ENCODE measurements at regions not wholly inside any gene's neighbourhood (a gene's known extent, or its start where the extent isn't known, plus 50 kb on each side); places are given as distances from the start of the nearest gene placed in this dataset.
"Not testable (repeated sequence)": the region's sequence is repeated elsewhere in the genome, so short reads cannot be mapped to it uniquely, and the experiment has no call there.

DNA sequence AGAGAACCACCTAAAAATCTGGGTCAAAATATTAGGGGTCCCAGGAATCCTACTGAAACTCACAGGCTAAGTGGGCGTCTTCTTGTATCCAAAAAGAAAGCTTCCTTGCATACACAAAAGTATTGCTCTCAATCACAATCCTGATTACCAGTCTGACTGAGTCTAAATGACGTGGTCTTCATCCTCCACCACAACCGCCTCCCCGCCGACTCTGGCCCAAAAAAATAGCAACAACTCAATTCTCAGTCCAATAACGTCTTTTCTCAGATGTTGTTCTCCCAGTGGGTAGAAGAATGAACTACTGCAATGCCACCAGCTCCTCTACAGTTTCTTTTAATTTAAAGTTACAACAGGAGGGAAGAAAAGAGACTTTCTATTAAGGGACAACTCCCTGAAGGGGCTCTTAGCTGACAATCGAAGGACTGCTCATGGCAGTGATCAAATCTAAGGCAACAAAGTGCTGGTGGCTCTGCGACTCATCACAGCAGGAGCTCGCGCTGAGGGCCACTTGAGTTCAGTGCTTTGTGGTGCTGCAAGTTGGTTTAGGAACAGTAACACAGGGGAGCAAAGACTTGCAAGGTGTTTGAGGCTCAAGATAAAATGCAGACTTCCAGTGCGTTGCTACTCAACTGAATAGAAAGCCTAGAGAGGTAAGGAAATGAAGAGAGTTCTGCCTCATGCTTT, 394.1 kb downstream of the BCAT1 start:
- DNase-seq: no peak

DNA sequence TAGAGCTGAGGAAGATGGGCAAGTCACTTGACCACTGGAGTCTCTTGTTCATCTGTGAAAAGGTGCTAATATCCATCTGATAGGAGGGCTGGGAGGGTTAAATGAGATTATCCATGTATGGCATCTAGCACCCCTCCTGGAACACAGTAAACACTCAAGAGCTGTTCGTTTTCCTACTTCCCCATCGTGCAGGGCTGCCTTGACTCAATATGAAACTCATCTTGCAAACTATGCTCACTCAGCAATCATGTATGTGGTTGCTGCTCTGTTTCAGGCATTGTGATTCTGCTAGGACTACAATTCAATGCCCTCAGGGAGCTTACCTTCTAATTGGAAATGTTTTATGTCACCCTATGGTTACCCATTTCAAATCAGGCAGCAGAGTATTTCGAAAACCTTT, 395.6 kb downstream of the BCAT1 start:
- no peak for DNase-seq

DNA sequence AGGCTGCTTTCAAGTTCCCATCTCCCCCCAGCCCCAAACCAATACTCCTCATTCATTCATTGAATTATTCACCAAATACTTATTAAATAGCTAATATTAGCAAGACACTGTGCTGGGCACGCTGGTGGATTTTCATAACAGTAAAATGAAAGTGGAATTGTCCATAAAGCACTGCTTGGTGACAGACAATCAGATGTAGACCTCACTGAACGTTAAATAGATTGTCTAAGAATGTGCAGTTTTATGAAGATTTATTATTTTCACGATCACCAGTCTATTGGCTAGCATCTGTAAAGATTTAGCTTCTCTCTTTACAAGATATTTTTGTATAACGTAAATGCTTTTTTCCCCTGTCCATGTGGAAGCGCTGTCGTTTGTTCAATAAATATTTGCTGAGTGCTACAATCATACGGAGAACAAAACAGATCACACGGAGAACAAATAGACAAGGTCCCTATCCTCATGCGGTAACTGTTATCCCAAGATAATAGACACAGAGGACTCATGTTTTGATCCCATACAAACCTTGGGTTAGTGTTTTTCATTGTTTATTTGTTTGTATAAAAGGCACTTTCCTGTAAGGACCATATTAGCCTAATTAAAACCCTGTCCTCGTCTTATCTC, 397.6 kb downstream of the BCAT1 start:
- no peak for DNase-seq

DNA sequence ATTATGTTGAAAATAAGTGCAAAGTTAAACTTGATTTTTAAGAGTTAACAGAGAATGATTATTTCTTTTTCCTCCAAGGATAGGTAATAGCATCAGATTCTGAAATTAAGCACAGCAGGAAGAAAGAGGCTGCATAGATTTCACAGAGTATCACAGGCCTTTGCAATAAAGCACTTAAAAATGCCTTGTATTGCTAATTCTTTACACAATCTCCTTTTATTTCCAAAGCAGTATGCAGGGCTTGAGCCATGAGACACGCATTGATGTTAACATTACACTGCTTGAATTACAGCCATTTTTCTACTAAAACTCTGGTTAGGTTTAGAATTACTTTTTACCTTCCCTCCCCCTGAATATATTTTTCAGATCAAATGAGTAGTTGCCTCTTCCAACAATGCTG, 398.3 kb downstream of the BCAT1 start:
- no peak for DNase-seq

DNA sequence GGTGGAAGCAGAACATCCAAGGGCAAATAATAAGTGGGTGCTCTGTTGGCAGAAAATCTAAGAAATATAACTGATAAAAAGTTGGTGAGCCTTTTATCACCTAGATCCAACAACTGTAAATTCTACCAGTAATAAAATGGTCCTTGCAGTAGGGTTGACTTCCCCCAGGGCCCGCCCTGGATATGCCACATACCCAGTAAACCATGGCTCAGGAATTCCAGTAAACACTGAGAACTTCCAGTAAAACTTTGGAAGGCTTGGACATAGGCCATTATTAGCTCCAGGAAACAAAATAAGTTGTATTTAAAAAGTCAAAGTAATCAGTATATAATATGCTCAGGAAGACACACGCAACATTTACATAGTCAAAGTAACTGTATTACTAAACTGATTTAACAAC, 402.2 kb downstream of the BCAT1 start:
- DNase-seq: no peak

DNA sequence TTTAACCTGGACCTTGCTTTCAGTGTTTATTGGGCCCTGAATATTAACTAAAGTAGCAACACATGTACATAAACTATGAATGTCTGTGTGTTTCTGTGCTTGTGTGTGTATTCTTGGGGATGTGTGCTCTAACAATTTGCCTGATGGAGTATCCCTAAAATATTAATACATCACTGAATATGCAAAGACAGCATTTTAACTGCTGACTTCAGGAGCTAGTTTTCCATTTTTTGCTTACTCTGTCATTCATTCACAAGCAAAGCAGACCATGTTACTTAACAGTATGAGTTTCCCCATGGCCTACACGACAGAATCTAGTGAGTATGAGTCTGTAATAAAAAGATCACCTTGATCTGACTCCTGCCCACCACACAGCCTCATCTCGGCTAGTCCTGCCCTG, 402.8 kb downstream of the BCAT1 start:
- no peak for DNase-seq

DNA sequence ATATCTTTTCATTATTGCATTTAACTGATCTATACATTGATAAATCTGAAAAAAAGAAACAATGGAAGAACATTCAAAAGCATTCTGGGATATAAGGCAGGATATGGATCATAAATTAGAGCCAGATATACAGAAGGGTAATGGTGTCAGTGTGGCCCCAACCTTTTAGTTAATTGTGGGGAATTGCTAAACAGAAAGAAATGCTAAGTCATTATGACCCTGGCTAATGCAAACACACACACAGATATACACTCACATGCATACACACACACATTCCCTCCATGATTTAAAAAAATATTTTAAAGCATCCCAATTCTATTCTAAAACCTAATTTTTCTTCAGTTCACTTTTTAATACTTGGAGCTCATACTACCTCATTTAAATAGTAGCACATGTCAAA, 404.5 kb downstream of the BCAT1 start:
- DNase-seq: no peak

DNA sequence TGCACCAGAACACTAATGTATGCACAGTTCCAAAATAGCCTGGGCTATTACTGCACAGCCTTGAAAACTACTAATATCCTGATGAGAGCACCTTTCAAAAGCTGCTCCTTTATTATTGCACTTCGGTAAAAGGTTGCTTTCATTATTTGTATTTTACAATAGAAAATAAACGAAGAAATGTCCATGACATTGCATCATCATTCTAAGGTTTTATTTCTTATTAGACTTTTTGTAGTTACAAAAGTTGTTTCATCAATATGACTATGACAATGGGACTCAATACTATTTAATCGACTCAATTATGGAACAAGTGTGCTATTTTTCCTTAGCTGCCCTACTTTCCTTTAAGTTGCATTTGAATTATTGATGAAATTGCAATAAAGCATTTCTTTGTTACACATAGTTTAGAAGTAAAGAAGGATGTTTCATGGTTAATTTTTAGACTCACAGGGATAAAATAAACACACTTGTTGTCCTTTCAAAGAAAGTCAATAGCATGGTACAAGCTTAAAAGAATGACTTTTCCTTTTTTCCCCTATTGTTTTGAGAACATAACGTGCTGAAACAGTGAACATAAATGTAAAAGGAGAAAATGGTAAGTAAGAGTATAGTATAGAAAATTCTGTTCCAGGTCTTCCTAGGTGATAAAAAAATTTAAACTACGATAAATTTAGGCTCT, 407.6 kb downstream of the BCAT1 start:
- no peak for DNase-seq

DNA sequence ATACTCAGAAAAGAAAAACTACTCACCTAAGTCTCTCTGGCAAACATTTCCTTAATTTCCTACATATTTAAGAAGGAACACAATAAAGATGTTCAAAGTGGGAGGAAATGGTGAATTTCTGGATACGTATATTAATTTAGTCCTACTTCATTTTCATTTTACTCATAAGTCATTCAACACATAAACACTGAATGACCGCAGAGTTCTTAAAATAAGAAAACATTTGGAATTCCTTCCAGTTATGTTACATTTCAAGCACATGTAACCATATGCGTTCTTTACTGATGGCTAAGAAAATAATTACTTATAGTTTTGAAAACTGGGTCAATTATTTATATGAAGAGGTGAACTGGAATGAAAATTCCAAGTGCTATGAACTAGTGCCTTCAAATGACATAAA, 409.3 kb downstream of the BCAT1 start:
- DNase-seq: no peak

DNA sequence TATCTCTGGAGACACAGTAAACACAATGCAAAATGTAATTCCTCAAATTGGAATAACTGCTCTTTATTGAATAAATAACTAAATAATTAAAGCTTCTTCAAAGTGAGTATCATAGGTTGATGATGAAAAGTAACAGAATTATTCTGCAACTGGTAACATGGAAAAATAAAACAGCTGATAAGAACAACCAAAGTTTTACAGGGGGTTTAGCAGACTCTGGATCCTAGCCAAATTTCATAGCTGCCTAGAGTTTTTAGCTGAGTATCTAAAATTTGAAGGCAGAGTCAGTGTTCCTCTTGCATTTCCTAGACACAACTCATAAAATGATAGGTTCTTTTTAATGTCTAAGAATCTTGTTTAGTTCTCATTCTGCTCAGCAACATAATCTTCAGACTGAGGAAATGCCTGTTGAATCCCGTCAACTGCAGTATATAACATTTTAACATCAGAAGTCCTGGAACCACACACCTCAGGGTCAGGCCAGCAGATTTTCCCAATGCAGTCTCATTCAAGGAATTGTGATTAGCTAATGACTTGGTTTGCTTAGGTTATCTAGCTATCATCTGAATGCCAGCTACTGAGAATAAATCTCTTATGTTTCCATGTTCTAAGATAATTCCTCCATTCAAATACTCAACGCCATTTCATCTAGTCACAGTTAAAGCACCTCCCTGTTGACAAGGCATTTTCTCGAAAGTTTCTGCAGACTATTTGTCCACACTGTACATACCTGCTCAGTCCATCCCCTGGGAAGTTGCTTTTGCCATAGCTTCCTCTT, 411.6 kb downstream of the BCAT1 start:
- no peak for DNase-seq

DNA sequence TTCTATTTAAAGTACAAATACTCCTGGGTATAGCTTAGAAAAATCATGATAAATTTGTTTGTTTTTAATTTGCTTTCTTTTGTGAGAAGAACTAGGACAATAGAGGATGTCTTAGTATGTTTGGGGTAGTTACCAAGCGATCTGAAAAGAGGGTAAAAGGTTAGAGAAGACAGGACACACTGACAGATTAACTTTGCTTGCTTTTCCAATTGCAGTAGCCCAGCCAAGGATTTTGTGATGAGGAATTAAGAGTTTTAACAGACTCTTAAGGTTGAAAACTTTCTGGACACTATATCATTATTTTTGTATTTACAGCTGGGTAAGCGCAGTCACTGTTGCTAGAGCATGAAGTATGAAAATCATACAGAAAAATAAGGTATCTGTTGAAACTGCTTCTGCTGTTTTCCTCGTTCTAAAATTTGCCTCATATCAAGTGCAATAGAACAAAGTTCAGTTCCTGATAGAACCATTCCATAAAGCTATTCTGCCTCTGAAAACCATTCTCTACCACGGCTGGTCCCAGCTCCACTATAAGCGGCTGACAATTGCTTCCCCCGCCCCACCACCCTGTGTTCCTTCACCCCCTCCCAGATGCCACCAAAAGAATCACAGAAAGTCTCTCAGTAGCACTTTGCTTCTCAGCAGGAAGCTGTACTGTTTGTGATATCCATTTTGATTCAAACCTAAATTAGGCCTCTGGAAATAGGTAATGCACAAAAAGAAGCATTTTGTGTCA, 413.4 kb downstream of the BCAT1 start:
- DNase-seq: no peak

DNA sequence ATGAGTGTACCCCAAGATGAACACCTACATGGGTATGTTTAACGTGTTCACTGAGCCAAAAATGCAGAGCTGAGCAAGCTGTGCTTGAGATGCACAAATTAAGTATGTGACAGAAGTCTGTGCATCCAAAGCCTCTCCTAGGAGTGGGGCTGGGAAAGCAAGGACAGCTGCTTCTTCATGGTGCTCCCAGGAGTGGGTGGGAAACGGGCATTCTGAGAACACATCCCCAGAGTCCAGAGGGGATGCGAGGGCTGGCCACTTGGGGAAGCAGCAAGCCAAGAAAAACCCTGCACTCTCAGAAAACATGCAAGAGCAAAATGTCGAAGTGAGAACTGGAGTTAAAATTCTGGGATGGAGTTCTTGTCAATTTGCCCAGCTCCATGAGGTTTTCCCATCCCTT, 414.3 kb downstream of the BCAT1 start:
- no peak for DNase-seq

DNA sequence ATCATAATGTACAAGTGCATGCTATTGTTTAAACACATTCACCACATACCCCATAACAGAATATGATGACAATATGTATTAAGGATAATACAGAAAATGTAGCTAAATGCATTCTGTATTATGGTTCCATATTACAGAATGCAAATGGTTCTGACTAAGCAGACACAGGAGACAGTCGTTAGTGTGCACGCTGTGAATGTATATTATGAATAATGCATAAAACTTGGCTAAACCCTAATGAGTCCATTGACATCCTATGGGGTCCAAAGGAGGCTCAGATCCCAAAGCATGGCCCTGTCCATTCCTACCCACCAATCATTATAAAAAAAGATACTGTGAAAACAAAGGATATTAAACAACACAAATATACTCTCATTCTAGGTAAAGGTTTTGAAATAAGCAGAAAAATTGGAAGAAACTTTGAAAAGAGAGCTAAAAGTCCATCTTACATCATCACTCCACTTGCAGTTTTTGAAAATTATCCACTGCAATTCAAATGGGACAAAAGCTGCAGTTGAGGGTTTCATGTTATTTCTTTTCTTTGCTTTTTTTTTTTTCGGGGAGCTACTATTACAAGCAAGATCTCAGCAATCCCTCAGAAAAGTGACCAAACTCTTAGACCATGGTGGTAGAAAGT, 415.1 kb downstream of the BCAT1 start:
- DNase-seq: no peak

DNA sequence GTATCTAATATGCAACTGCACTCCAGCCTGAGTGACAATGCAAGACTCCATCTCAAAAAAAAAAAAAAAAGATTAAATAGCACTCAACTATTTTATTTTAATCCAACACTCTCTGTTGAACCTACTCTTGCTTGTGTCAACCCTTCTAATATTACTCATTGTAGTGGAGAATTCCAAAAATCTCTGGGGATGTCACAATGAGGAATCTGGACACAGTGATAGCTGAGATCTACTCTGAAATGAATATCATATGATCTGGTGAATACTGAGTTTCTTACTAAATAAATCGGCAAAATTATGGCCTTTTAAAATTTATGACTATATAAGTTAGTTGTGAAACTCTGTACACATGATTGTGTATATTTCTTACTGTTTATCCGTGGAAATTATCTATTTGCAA, 418.2 kb downstream of the BCAT1 start:
- DNase-seq: no peak

DNA sequence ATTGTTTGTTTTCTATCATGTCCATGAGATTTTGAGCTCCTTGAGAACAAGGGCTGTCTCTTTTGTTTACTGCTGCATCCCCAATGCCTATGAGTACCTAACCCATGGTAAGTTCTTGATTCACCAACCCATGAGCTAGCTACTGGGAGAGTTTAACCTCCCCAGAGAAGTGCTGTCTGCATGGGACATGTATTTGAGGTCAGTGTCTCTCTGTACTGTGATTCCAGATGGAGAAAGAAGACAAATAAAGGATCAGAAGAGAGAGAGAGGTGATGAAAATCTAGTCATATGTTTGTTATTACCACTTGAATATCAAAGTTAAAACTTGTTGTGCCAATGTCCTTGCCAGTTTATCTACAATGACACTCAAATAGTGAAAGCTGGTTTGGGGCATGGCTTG, 421.8 kb downstream of the BCAT1 start:
- no peak for DNase-seq

DNA sequence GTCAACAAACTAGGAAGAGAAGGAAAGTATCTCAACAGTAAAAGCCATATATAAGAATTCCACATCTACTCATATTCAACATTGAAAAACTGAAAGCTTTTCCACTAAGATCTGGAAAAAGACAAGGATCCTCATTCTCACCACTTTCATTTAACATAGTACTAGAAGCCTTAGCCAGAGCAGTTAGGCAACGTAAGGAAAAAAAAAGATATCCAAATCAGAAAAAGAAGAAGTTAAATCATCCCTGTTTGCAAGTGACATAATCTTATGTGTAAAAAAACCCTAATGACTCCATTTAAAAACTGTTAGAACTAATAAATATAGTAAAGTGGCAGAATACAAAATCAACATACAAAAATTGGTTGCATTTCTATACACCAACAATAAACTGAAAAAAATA, 426.2 kb downstream of the BCAT1 start:
- DNase-seq: no peak

DNA sequence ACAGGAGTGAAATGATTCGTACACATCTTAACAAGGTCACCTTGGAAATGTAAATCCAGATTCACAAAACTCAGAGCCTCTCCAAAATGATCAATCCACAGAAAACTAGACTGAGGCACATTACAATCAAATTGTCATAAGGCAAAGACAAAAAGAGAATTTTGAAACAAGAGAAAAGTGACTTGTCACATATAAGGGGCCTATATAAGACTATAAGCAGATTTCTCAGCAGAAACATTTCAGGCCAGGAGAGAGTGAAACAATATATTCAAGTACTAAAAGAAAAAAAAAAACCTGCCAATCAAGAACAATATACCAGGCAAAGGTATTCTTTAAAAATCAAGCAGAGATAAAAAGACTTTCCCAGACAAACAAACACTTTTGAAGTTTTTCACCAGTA, 429.1 kb downstream of the BCAT1 start:
- DNase-seq: no peak

DNA sequence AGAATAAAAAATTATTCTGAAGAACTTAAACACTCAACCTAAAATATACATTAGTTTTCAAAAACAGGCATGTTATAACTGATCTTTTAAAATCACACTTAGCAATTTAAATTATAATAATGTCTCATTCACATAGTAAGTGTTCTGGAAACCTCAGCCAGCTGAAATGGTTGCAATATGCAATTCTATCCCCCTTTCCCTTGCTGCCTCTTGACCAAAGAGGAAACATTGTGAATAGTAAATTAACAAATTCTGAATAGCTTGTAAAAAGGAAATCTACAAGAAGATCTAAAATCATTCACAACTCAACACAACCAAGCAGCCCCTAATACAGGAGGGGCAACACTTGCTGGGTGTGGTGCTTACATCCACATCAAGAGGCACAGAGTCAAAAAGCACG, 431.9 kb downstream of the BCAT1 start:
- no peak for DNase-seq

DNA sequence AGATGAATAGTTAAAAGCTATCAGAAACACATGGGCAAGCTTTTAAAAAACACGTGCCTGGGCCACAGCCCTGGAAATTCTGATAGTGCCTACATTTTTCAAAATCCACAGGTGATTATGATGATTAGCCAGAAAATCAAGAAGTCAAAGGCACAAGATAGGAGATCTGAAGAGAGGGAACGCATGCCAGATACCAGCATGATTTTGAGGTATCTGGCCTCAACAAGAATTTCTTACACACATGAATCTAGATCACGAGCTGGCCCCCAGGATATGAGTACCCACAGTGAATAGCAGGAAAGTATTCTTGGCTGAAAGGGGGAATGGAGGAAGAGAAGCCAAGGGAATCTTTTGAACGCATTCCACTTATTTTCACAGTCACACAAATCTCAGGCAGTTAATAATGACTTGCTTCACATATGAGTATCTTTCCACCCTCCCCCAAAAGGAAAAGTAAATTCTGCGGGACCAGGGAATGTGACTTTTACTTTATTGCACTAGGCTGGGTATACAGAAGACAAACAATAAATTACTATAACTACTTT, 438.2 kb downstream of the BCAT1 start:
- no peak for DNase-seq

DNA sequence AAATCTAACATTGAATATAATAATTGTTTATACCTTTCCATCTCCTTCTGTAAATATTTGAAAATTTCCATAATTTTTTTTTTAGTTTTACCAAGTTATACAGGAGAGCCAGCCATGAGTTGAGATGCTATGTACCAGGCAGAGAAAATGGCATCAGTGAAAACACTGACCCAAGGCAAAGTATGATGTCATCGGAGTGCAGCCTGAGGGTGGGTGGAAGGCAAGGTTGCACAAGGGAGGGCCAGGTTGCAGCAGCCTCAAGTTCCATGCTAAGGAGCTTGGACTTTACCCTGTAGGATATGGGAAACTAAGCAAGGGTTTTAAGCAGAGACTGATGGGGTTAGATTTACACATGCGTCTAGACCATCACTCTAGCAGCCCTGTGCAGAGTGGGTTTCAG, 441.1 kb downstream of the BCAT1 start:
- no peak for DNase-seq

DNA sequence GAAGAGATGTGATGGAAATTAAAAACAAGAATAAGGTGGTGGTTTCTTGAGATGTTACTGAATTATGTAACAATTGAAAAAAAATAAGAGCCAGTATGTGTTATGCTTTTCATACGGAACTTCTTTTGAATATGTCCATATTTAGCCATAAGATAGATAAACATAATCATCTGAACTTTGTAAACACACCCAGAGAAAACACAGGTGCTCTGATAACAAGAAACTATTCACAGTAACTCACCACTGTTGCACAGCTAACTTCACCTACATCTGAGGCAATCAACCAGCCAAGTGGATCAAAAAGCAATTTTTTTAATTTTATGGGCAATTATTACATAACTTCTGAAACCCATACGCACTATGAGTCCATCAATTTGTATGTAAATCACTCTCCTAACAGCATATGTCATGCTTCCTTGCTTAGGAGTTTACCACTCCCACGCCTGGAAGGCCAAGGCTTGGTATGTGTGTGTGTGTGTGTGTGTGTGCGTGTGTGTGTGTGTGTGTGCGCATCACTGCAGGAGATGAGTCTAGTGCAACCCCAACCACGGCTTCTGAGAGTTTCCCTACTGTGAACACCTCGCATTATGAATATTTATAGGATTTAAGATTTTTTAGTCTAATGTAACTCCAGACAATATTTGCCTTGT, 443.4 kb downstream of the BCAT1 start:
- no peak for DNase-seq

DNA sequence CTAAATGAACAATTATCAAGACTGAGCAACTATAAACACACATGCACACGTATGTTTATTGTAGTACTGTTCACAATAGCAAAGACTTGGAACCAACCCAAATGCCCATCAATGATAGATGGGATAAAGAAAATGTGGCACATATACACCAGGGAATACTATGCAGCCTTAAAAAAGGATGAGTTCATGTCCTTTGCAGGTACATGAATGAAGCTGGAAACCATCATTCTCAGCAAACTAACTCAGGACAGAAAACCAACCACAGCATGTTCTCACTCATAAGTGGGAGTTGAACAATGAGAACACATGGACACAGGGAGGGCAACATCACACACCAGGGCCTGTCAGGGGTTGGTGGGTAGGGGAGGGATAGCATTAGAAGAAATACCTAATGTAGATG, 445.4 kb downstream of the BCAT1 start:
- DNase-seq: not testable (repeated sequence)

Measured in activated CD8-positive, alpha-beta memory T cell treated with anti-CD3 and anti-CD28 coated beads, Interleukin-2, amount 50 U/mL, for 4 hours (primary cell).